NB4 (cell line): ENCODE measurements at regions not wholly inside any gene's neighbourhood (a gene's known extent, or its start where the extent isn't known, plus 50 kb on each side); places are given as distances from the start of the nearest gene placed in this dataset.

ENCODE experiments used
- MYC ChIP-seq: IDR thresholded peaks from 2 replicates; pipeline ENCODE4 v1.6.1; 2011; ENCODE audit warnings: low read depth, low read length
- POLR2A ChIP-seq: IDR thresholded peaks from 2 replicates; pipeline ENCODE4 v1.6.1; 2011; ENCODE audit warnings: mild to moderate bottlenecking; ENCODE audit not compliant: insufficient read length; ENCODE audit errors: extremely low read depth
- TF ChIP-seq, protein P1 (sequence below): IDR thresholded peaks from one replicate; pipeline ENCODE4 v1.5.1; 2012; ENCODE audit warnings: low read depth, low read length
- TF ChIP-seq, protein P2 (sequence below): IDR thresholded peaks from 2 replicates; pipeline ENCODE4 v1.6.1; 2011; ENCODE audit warnings: low read depth, low read length

DNA sequence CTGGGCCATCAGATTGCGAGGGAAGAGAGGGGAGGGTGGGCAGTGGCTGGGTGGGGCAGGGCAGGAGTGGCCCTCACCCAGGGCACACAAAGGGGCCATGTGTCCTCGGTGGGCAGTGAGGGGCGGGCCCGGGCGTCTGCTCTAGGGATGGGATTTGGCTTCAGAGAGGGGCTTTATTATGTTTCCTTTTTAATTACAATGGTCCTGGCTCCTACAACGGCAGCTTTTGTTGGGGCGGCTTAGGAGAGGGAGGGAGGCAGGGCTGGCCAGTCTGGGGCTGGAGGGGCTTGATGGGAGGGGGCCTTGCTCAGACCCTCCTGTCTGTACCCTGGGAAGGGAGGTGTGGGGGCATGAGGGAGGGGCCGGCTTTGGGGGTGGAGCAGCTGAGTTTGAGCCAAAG is 102.8 kb upstream of the WNT4 start:
- TF ChIP-seq, protein P1, sequence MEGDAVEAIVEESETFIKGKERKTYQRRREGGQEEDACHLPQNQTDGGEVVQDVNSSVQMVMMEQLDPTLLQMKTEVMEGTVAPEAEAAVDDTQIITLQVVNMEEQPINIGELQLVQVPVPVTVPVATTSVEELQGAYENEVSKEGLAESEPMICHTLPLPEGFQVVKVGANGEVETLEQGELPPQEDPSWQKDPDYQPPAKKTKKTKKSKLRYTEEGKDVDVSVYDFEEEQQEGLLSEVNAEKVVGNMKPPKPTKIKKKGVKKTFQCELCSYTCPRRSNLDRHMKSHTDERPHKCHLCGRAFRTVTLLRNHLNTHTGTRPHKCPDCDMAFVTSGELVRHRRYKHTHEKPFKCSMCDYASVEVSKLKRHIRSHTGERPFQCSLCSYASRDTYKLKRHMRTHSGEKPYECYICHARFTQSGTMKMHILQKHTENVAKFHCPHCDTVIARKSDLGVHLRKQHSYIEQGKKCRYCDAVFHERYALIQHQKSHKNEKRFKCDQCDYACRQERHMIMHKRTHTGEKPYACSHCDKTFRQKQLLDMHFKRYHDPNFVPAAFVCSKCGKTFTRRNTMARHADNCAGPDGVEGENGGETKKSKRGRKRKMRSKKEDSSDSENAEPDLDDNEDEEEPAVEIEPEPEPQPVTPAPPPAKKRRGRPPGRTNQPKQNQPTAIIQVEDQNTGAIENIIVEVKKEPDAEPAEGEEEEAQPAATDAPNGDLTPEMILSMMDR, result no peak
- TF ChIP-seq, protein P2, sequence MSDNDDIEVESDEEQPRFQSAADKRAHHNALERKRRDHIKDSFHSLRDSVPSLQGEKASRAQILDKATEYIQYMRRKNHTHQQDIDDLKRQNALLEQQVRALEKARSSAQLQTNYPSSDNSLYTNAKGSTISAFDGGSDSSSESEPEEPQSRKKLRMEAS, result no peak
- TF ChIP-seq POLR2A (no peak), MYC (no peak)
